H1 (cell line): ENCODE measurements at regions not wholly inside any gene's neighbourhood (a gene's known extent, or its start where the extent isn't known, plus 50 kb on each side); places are given as distances from the start of the nearest gene placed in this dataset.

Experiments
- CTCF ChIA-PET: fragments of 300-600 bp; sonication (Branson Sonifier 250); formaldehyde crosslinking; loops from one replicate; lab custom pipeline; 2021; ENCODE audit not compliant: partially characterized antibody; lab: Charles Lee
- POLR2A ChIA-PET: fragments of 300-600 bp; sonication (Branson Sonifier 250); formaldehyde crosslinking; loops from one replicate; lab custom pipeline; 2021; ENCODE audit warnings: inconsistent platforms; ENCODE audit not compliant: partially characterized antibody; lab: Charles Lee
- DNase-seq, 2 experiments: peaks; one replicate each; pipeline versions ENCODE4 v3.0.0 to v3.0.0-alpha.2; 2010 to 2022; ENCODE audit warnings: low spot score in 2 of 2, low read depth in 1 of 2, mixed read lengths in 1 of 2
- FAIRE-seq: peaks from 2 replicates; lab custom pipeline; 2011; peaks lifted over from hg19 to GRCh38; lab: Jason Lieb, UNC
- H2AFZ ChIP-seq: 2 replicates; pipeline ENCODE4 v1.8.1; 2012; ENCODE audit warnings: low read length, inconsistent platforms
- H2AK5ac ChIP-seq: 2 replicates; pipeline ENCODE4 v1.6.1; 2013; ENCODE audit warnings: low read depth, low read length
- H2BK120ac ChIP-seq: replicated peaks from 2 replicates; pipeline ENCODE3; 2013; ENCODE audit warnings: low read depth, low read length, inconsistent platforms
- H2BK12ac ChIP-seq: 2 replicates; pipeline ENCODE4 v1.6.1; 2013; ENCODE audit warnings: low read depth, low read length
- H2BK15ac ChIP-seq: 2 replicates; pipeline ENCODE4 v1.6.1; 2013; ENCODE audit warnings: low read length
- H2BK20ac ChIP-seq: 2 replicates; pipeline ENCODE4 v1.6.1; 2013; ENCODE audit warnings: low read length
- H2BK5ac ChIP-seq: 2 replicates; pipeline ENCODE4 v1.6.1; 2013; ENCODE audit warnings: low read depth, low read length
- H3K14ac ChIP-seq: 2 replicates; pipeline ENCODE4 v1.6.1; 2013; ENCODE audit warnings: inconsistent platforms; ENCODE audit not compliant: insufficient read length
- H3K18ac ChIP-seq: 2 replicates; pipeline ENCODE4 v1.6.1; 2013; ENCODE audit warnings: low read length; ENCODE audit errors: extremely low read depth
- H3K23ac ChIP-seq: 2 replicates; pipeline ENCODE4 v1.6.1; 2013; ENCODE audit warnings: inconsistent platforms; ENCODE audit not compliant: insufficient read length
- H3K23me2 ChIP-seq: 2 replicates; pipeline ENCODE4 v1.6.1; 2013; ENCODE audit warnings: low read depth, low read length
- H3K27ac ChIP-seq: 2 replicates; pipeline ENCODE4 v1.6.1; 2011; ENCODE audit warnings: low read depth, low read length, inconsistent platforms
- H3K27me3 ChIP-seq, 4 experiments: replicated peaks in 1 of 4; 1 replicate in 1 of 4; 2 replicates in 3 of 4; pipeline versions ENCODE4 v1.6.1 to v1.8.1; 2011 to 2013; ENCODE audit warnings: low read length in 3 of 4, mild to moderate bottlenecking in 3 of 4, inconsistent platforms in 2 of 4, mixed read lengths in 2 of 4, moderate library complexity in 1 of 4; ENCODE audit not compliant: control insufficient read depth in 3 of 4, insufficient read depth in 3 of 4; ENCODE audit errors: extremely low read depth in 1 of 4
- H3K36me3 ChIP-seq, 4 experiments: 2 replicates each; pipeline versions ENCODE4 v1.6.1 to v1.8.1; 2011 to 2013; ENCODE audit warnings: mild to moderate bottlenecking in 4 of 4, low read length in 3 of 4, moderate library complexity in 2 of 4, control low read depth in 1 of 4, inconsistent platforms in 1 of 4; ENCODE audit not compliant: insufficient read depth in 4 of 4, control insufficient read depth in 2 of 4
- H3K4ac ChIP-seq: replicated peaks from 2 replicates; pipeline ENCODE3; 2013; ENCODE audit warnings: low read length, low read depth, mixed read lengths, inconsistent platforms; ENCODE audit not compliant: insufficient read length
- H3K4me1 ChIP-seq, 4 experiments: replicated peaks in 1 of 4; 1 replicate in 1 of 4; 2 replicates in 3 of 4; pipeline versions ENCODE4 v1.6.1 to v1.8.1; 2011 to 2013; ENCODE audit warnings: low read length in 3 of 4, inconsistent platforms in 2 of 4, mixed read lengths in 1 of 4; ENCODE audit not compliant: insufficient read depth in 4 of 4, control insufficient read depth in 3 of 4
- H3K4me2 ChIP-seq, 2 experiments: 2 replicates each; pipeline versions ENCODE4 v1.6.1 to v1.8.1; 2011 to 2013; ENCODE audit warnings: low read depth in 2 of 2, low read length in 2 of 2, control low read depth in 1 of 2, inconsistent platforms in 1 of 2, mild to moderate bottlenecking in 1 of 2; ENCODE audit not compliant: insufficient read depth in 1 of 2
- H3K4me3 ChIP-seq, 4 experiments: fragments of 200-600, 300-600 bp in 1 of 4; sonication (generic), shearing (Covaris generic), sonication (Bioruptor Twin) in 1 of 4; 2 replicates each; pipeline versions ENCODE4 v1.5.1 to v1.8.1; 2011 to 2016; ENCODE audit warnings: low read length in 4 of 4, low read depth in 3 of 4, control low read depth in 2 of 4, inconsistent platforms in 2 of 4, mild to moderate bottlenecking in 2 of 4, mixed read lengths in 1 of 4, moderate library complexity in 1 of 4; ENCODE audit not compliant: insufficient read depth in 2 of 4; ENCODE audit errors: extremely low read depth in 1 of 4
- H3K56ac ChIP-seq: replicated peaks from 2 replicates; pipeline ENCODE3; 2013; ENCODE audit warnings: low read depth, mild to moderate bottlenecking, mixed read lengths, low read length, inconsistent platforms; ENCODE audit not compliant: insufficient read length
- H3K79me1 ChIP-seq: 2 replicates; pipeline ENCODE4 v1.6.1; 2013; ENCODE audit warnings: low read depth, low read length, control low read depth
- H3K79me2 ChIP-seq, 2 experiments: 2 replicates each; pipeline versions ENCODE4 v1.6.1 to v1.8.1; 2012 to 2013; ENCODE audit warnings: low read length in 2 of 2, mild to moderate bottlenecking in 2 of 2, inconsistent platforms in 1 of 2; ENCODE audit not compliant: insufficient read depth in 2 of 2, control insufficient read depth in 1 of 2
- H3K9ac ChIP-seq, 4 experiments: replicated peaks in 1 of 4; 1 replicate in 1 of 4; 2 replicates in 3 of 4; pipeline versions ENCODE4 v1.6.1 to v1.8.1; 2011 to 2013; ENCODE audit warnings: low read depth in 3 of 4, low read length in 3 of 4, control low read depth in 2 of 4, mild to moderate bottlenecking in 2 of 4, moderate library complexity in 2 of 4, inconsistent platforms in 1 of 4; ENCODE audit errors: extremely low read depth in 1 of 4
- H3K9me3 ChIP-seq, 2 experiments: 2 replicates each; pipeline versions ENCODE4 v1.6.1 to v1.8.1; 2012 to 2013; ENCODE audit warnings: mild to moderate bottlenecking in 2 of 2, moderate library complexity in 2 of 2, control low read depth in 1 of 2, inconsistent platforms in 1 of 2, low read depth in 1 of 2, low read length in 1 of 2, mixed read lengths in 1 of 2; ENCODE audit not compliant: insufficient read depth in 2 of 2
- H4K20me1 ChIP-seq, 2 experiments: replicated peaks in 1 of 2; 2 replicates each; pipeline versions ENCODE3 to v1.8.1; 2011 to 2013; ENCODE audit warnings: inconsistent platforms in 2 of 2, low read length in 2 of 2, mild to moderate bottlenecking in 1 of 2; ENCODE audit not compliant: insufficient read depth in 2 of 2, control insufficient read depth in 1 of 2
- H4K5ac ChIP-seq: 2 replicates; pipeline ENCODE4 v1.6.1; 2013; ENCODE audit warnings: low read length, low read depth, mixed read lengths, inconsistent platforms; ENCODE audit not compliant: insufficient read length
- H4K8ac ChIP-seq: 2 replicates; pipeline ENCODE4 v1.8.0; 2013; ENCODE audit warnings: mild to moderate bottlenecking, moderate library complexity, low read length, inconsistent platforms; ENCODE audit not compliant: insufficient read depth; ENCODE audit errors: extremely low read depth
- H4K91ac ChIP-seq: replicated peaks from 2 replicates; pipeline ENCODE3; 2013; ENCODE audit warnings: low read length, mixed read lengths, inconsistent platforms; ENCODE audit not compliant: insufficient read length
- HDAC6 ChIP-seq: IDR thresholded peaks from one replicate; pipeline ENCODE4 v1.7.1; 2012; ENCODE audit warnings: low read depth, mild to moderate bottlenecking, inconsistent platforms, low read length, moderate library complexity
- WGBS, 2 experiments: shearing (Covaris generic) in 1 of 2; methylation state at CpG; one replicate each; pipeline versions ENCODE4 v1.1.6 to v1.1.7; 2013 to 2015; ENCODE audit warnings: low lambda C conversion rate in 2 of 2, mixed read lengths in 2 of 2, inconsistent platforms in 1 of 2, low coverage in 1 of 2, missing lambda C conversion rate in 1 of 2; ENCODE audit not compliant: insufficient replicate concordance in 2 of 2, insufficient coverage in 1 of 2, insufficient read length in 1 of 2; ENCODE audit errors: extremely low coverage in 1 of 2, missing lambda C conversion rate in 1 of 2; 5-methylcytosine and 5-hydroxymethylcytosine counted together

GRCh38 chr18:25927830-25928229 is 162.6 kb downstream of the SS18 start:
- Histone ChIP-seq H3K79me1 (no peaks in the 10 kb centered on the region), H3K9me3 (no peaks in the 10 kb centered on the region), H3K4ac (no peak overlapping the region), H3K56ac (no peak overlapping the region), H2BK120ac (no peak overlapping the region), H2AK5ac (no peak overlapping the region), H3K23ac (no peak overlapping the region), H2BK15ac (no peak overlapping the region), H4K5ac (no peak overlapping the region), H4K8ac (no peak overlapping the region), H3K27me3 (no peaks in the 10 kb centered on the region), H2BK12ac (no peak overlapping the region), H3K9ac (no peak overlapping the region), H3K4me3 (no peak overlapping the region), H3K4me2 (no peak overlapping the region), H4K20me1 (no peaks in the 10 kb centered on the region), H3K18ac (no peak overlapping the region), H3K14ac (no peak overlapping the region), H2AFZ (no peak overlapping the region), H3K27ac (no peak overlapping the region), H3K23me2 (no peaks in the 10 kb centered on the region)
- ChIA-PET POLR2A (no interaction called here), CTCF (interaction anchor here (1.3 kb wide), 1 partner anchor 9 kb away, joined by 3 read pairs; no protein-coding TSS in a partner anchor)
- no peak for FAIRE-seq
- no peak for DNase-seq
- TF ChIP-seq HDAC6: no peak
- TF ChIP-seq, all 59 proteins: peak for 0
- H2BK20ac ChIP-seq: no peak overlapping the region
- H3K79me2 ChIP-seq: no peaks in the 10 kb centered on the region
- 94% methylated on average over 2 of the region's 2 CpGs; no CpG with 5 or more reads in 1 of the 2 experiments for WGBS, 2 experiments
- H3K4me1 ChIP-seq: no peaks in the 10 kb centered on the region
- no peak overlapping the region for H4K91ac ChIP-seq
- H3K36me3 ChIP-seq: no peaks in the 10 kb centered on the region
- no peak overlapping the region for H2BK5ac ChIP-seq
